Mesothelial cell of epicardium (in vitro differentiated cells): ENCODE measurements at regions not wholly inside any gene's neighbourhood (a gene's known extent, or its start where the extent isn't known, plus 50 kb on each side); places are given as distances from the start of the nearest gene placed in this dataset.
"Not testable (repeated sequence)": the region's sequence is repeated elsewhere in the genome, so short reads cannot be mapped to it uniquely, and the experiment has no call there.

Source experiments
- DNase-seq, 2 experiments: peaks; one replicate each; pipeline ENCODE4 v3.0.0; 2021; ENCODE audit warnings: low spot score in 2 of 2; ENCODE audit not compliant: unreplicated experiment in 2 of 2
- H3K27ac Mint-ChIP-seq: 2 replicates; pipeline ENCODE4 v1.8.0; 2021; ENCODE audit warnings: mixed read lengths
- H3K27me3 Mint-ChIP-seq: 2 replicates; pipeline ENCODE4 v1.8.0; 2021; ENCODE audit warnings: low read depth, mixed read lengths
- H3K36me3 Mint-ChIP-seq: 2 replicates; pipeline ENCODE4 v1.8.0; 2021; ENCODE audit warnings: mixed read lengths
- H3K4me1 Mint-ChIP-seq: 2 replicates; pipeline ENCODE4 v1.8.0; 2021; ENCODE audit warnings: mixed read lengths
- H3K4me3 Mint-ChIP-seq: 2 replicates; pipeline ENCODE4 v1.8.0; 2021; ENCODE audit warnings: mild to moderate bottlenecking, moderate library complexity, mixed read lengths
- H3K9me3 Mint-ChIP-seq: 2 replicates; pipeline ENCODE4 v1.8.0; 2021; ENCODE audit warnings: mixed read lengths
- CTCF ChIP-seq: fragments of 200-600 bp; sonication (generic); IDR thresholded peaks from one replicate; pipeline ENCODE4 v1.5.0; 2021; ENCODE audit warnings: antibody characterized with exemption; ENCODE audit not compliant: unreplicated experiment

- TF ChIP-seq CTCF = no peak
- no peaks in the 10 kb centered on the region for H3K9me3 Mint-ChIP-seq
- DNase-seq = no peak
- peaks cover 33% of the 10 kb centered on the region for H3K4me1 Mint-ChIP-seq
- H3K27me3 Mint-ChIP-seq = no peaks in the 10 kb centered on the region
- H3K4me3 Mint-ChIP-seq = no peak overlapping the region
- peak overlapping the region; percentile 56 for H3K27ac Mint-ChIP-seq
- H3K36me3 Mint-ChIP-seq = no peaks in the 10 kb centered on the region
Observed at GRCh38 chr2:216934623-216935022, 74.8 kb upstream of the TNP1 start.

- no peaks in the 10 kb centered on the region for H3K36me3 Mint-ChIP-seq
- no peak overlapping the region for H3K4me3 Mint-ChIP-seq
- TF ChIP-seq CTCF = no peak
Observed at GRCh38 chr2:216934151-216934550, 74.3 kb upstream of the TNP1 start.

GRCh38 chr2:216932863-216933548, 73.1 kb upstream of the TNP1 start:
- H3K4me3 Mint-ChIP-seq = no peak overlapping the region
- H3K27ac Mint-ChIP-seq = peak overlapping the region; percentile 19
- TF ChIP-seq CTCF = no peak
- peaks cover 32% of the 10 kb centered on the region for H3K4me1 Mint-ChIP-seq
- H3K27me3 Mint-ChIP-seq = no peaks in the 10 kb centered on the region
- H3K9me3 Mint-ChIP-seq = no peaks in the 10 kb centered on the region
- no peaks in the 10 kb centered on the region for H3K36me3 Mint-ChIP-seq
- no peak for DNase-seq

More at GRCh38 chr2:216934151-216934550, 74.3 kb upstream of the TNP1 start:
- peaks cover 33% of the 10 kb centered on the region for H3K4me1 Mint-ChIP-seq
- H3K27ac Mint-ChIP-seq = peak overlapping the region; percentile 56
- DNase-seq = no peak
- no peaks in the 10 kb centered on the region for H3K27me3 Mint-ChIP-seq
- H3K9me3 Mint-ChIP-seq = no peaks in the 10 kb centered on the region

- Mint-ChIP-seq H3K27me3 (no peaks in the 10 kb centered on the region), H3K4me1 (peaks cover 25% of the 10 kb centered on the region), H3K36me3 (no peaks in the 10 kb centered on the region), H3K9me3 (no peaks in the 10 kb centered on the region), H3K27ac (peak overlapping the region; percentile 19), H3K4me3 (no peak overlapping the region)
- TF ChIP-seq CTCF = no peak
- no peak for DNase-seq
Observed at GRCh38 chr2:216932113-216932862, 72.4 kb upstream of the TNP1 start.

- Mint-ChIP-seq H3K9me3 (no peaks in the 10 kb centered on the region), H3K4me3 (no peak overlapping the region), H3K36me3 (no peaks in the 10 kb centered on the region), H3K4me1 (peaks cover 11% of the 10 kb centered on the region), H3K27me3 (no peaks in the 10 kb centered on the region), H3K27ac (no peak overlapping the region)
- no peak for DNase-seq
- no peak for TF ChIP-seq CTCF
Observed at GRCh38 chr2:216930716-216931115, 70.9 kb upstream of the TNP1 start.

GRCh38 chr2:216929338-216929737, 69.5 kb upstream of the TNP1 start:
- H3K36me3 Mint-ChIP-seq, H3K4me3 Mint-ChIP-seq, H3K27me3 Mint-ChIP-seq, H3K9me3 Mint-ChIP-seq, H3K27ac Mint-ChIP-seq, H3K4me1 Mint-ChIP-seq, DNase-seq: not testable (repeated sequence)
